Glutamatergic neuron (in vitro differentiated cells): ENCODE measurements at regions not wholly inside any gene's neighbourhood (a gene's known extent, or its start where the extent isn't known, plus 50 kb on each side); places are given as distances from the start of the nearest gene placed in this dataset.

Experiments
- DNase-seq: peaks from one replicate; pipeline ENCODE4 v3.0.0; 2022
- H3K27ac Mint-ChIP-seq: one replicate; pipeline ENCODE4 v1.8.0; 2020; ENCODE audit warnings: mild to moderate bottlenecking, mixed read lengths, inconsistent platforms; ENCODE audit not compliant: unreplicated experiment
- H3K27me3 Mint-ChIP-seq: one replicate; pipeline ENCODE4 v1.8.0; 2020; ENCODE audit warnings: mild to moderate bottlenecking, moderate library complexity, mixed read lengths, inconsistent platforms; ENCODE audit not compliant: unreplicated experiment
- H3K36me3 Mint-ChIP-seq: one replicate; pipeline ENCODE4 v1.8.0; 2020; ENCODE audit warnings: mild to moderate bottlenecking, mixed read lengths, inconsistent platforms; ENCODE audit not compliant: unreplicated experiment
- H3K4me1 Mint-ChIP-seq: one replicate; pipeline ENCODE4 v1.8.0; 2020; ENCODE audit warnings: mild to moderate bottlenecking, low read depth, mixed read lengths, inconsistent platforms; ENCODE audit not compliant: unreplicated experiment
- H3K4me3 Mint-ChIP-seq: one replicate; pipeline ENCODE4 v1.8.0; 2020; ENCODE audit warnings: mild to moderate bottlenecking, mixed read lengths, inconsistent platforms; ENCODE audit not compliant: unreplicated experiment
- H3K9me3 Mint-ChIP-seq: one replicate; pipeline ENCODE4 v1.8.0; 2020; ENCODE audit warnings: mild to moderate bottlenecking, moderate library complexity, mixed read lengths, inconsistent platforms; ENCODE audit not compliant: unreplicated experiment
- CTCF ChIP-seq: fragments of 200-600 bp; sonication (generic); IDR thresholded peaks from one replicate; pipeline ENCODE4 v1.5.0; 2021; ENCODE audit not compliant: partially characterized antibody, unreplicated experiment

GRCh38 chr1:223034270-223034798 lies 108.7 kb downstream of the TLR5 start:
- H3K4me1 Mint-ChIP-seq, result peaks cover 19% of the 10 kb centered on the region
- DNase-seq, result no peak
- H3K9me3 Mint-ChIP-seq, result peaks cover 3% of the 10 kb centered on the region
- H3K4me3 Mint-ChIP-seq, result no peak overlapping the region
- no peaks in the 10 kb centered on the region for H3K36me3 Mint-ChIP-seq
- no peak overlapping the region for H3K27ac Mint-ChIP-seq
- no peak for TF ChIP-seq CTCF
- H3K27me3 Mint-ChIP-seq, result peaks cover 2% of the 10 kb centered on the region

- H3K27ac Mint-ChIP-seq, result no peak overlapping the region
- peaks cover 7% of the 10 kb centered on the region for H3K9me3 Mint-ChIP-seq
- peaks cover 2% of the 10 kb centered on the region for H3K27me3 Mint-ChIP-seq
- peaks cover 16% of the 10 kb centered on the region for H3K4me1 Mint-ChIP-seq
- no peak for DNase-seq
- no peaks in the 10 kb centered on the region for H3K36me3 Mint-ChIP-seq
- TF ChIP-seq CTCF, result no peak
- no peak overlapping the region for H3K4me3 Mint-ChIP-seq
Measured at GRCh38 chr1:223035724-223036478, 107.1 kb downstream of the TLR5 start.

- Mint-ChIP-seq H3K27me3 (peaks cover 2% of the 10 kb centered on the region), H3K36me3 (no peaks in the 10 kb centered on the region), H3K4me1 (peaks cover 11% of the 10 kb centered on the region), H3K4me3 (no peak overlapping the region), H3K9me3 (peaks cover 6% of the 10 kb centered on the region), H3K27ac (no peak overlapping the region)
- no peak for DNase-seq
- TF ChIP-seq CTCF, result no peak
Measured at GRCh38 chr1:223036479-223036845, 106.6 kb downstream of the TLR5 start.

- no peak overlapping the region for H3K4me3 Mint-ChIP-seq
- peaks cover 7% of the 10 kb centered on the region for H3K4me1 Mint-ChIP-seq
- DNase-seq, result no peak
- no peak for TF ChIP-seq CTCF
- H3K9me3 Mint-ChIP-seq, result peaks cover 6% of the 10 kb centered on the region
- H3K27ac Mint-ChIP-seq, result no peak overlapping the region
- H3K27me3 Mint-ChIP-seq, result no peaks in the 10 kb centered on the region
- no peaks in the 10 kb centered on the region for H3K36me3 Mint-ChIP-seq
Measured at GRCh38 chr1:223037845-223038244, 105.2 kb downstream of the TLR5 start.

- Mint-ChIP-seq H3K4me1 (peaks cover 7% of the 10 kb centered on the region), H3K27me3 (no peaks in the 10 kb centered on the region), H3K9me3 (peaks cover 6% of the 10 kb centered on the region), H3K36me3 (no peaks in the 10 kb centered on the region), H3K27ac (no peak overlapping the region), H3K4me3 (no peak overlapping the region)
- no peak for DNase-seq
- TF ChIP-seq CTCF, result no peak
Measured at GRCh38 chr1:223038288-223039006, 104.6 kb downstream of the TLR5 start.
